Suppressor macrophage treated with lipopolysaccharide for 4 hours (primary cell): ENCODE measurements at regions not wholly inside any gene's neighbourhood (a gene's known extent, or its start where the extent isn't known, plus 50 kb on each side); places are given as distances from the start of the nearest gene placed in this dataset.
"Not testable (repeated sequence)": the region's sequence is repeated elsewhere in the genome, so short reads cannot be mapped to it uniquely, and the experiment has no call there.

ENCODE experiments used
- DNase-seq: peaks from one replicate; pipeline ENCODE4 v3.0.0-alpha.2; 2020

DNA sequence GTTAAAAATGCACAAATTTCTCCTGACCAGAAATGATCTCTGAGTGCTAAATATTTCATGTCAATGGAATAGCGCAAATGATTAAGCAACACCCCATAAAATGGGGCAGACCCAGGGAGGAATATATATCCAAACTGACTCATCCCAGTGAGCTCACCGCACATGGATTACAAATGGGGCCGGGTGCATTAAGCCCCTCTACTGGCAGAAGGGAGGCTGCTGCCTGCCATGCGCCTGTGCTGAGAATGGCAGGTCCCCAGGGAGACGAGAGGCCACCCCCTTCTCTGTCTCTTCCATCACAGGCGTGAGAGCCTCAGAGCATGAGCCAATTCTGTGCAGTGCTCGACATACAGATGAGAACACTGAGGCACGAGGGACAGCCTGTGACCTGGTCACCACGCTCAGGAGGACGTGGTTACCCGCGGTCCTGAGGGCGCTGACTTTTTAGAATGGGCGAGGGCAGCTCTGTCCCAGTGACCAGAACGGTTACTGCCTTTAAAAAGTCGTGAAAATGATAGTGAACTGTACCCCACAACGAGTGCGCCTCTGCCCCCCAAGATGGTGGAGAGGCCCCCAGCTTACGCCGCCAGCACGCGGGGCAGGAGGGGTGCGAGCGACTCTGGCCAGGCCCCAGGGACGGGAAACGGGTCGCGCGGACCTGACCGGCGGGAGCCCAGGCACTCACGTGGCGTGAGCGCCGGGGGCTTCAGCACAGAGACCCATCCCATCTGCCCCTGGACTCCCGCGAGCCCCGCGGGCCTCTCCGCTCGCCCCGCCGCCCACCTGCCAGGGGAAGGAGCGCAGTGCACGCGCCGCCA is 130.2 kb upstream of the ALDH3B2 start:
- DNase-seq, result peak; percentile 42

DNA sequence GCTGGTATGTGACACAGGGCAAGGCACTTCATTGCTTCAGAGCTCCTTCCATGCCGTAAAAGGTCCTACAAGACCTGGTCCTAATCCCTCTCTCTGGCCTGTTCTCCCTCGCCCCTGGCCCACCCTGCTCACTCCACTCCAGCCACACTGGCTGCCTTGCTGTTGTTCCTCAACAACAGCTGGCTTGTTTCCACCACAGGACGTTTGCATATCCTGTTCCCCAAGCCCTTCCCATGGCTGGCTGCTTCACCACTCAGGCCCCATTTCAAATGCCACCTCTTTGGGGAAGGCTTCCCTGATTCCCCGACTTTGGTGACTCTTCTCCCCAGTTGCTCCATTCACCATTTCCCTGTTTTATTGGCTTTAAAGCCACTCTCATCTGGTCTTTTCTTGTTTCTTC is 129.1 kb upstream of the ALDH3B2 start:
- not testable (repeated sequence) for DNase-seq

GRCh38 chr11:67803055-67803454 is 128.6 kb upstream of the ALDH3B2 start:
- DNase-seq, result not testable (repeated sequence)

DNA sequence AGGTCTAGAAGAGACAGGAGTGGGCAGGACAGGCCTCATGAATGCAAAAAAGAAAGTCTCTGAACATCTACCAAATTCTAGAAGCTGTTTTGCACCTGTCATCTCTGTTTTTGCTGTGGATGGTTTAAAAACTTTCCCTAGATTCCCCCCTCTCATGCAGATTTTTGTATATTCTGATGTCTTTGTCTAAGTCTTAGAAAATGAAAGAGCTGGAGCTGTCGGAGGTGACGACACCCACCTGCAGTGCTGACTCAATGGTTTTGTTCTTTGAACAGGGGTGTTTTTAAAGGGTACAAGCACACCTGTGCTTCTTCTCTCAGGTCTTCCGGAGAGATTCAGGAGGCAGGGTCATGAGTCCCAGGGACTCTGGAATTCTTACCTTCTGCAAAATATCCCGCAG is 128.2 kb upstream of the ALDH3B2 start:
- not testable (repeated sequence) for DNase-seq

GRCh38 chr11:67801397-67801796 is 127.0 kb upstream of the ALDH3B2 start:
- not testable (repeated sequence) for DNase-seq

DNA sequence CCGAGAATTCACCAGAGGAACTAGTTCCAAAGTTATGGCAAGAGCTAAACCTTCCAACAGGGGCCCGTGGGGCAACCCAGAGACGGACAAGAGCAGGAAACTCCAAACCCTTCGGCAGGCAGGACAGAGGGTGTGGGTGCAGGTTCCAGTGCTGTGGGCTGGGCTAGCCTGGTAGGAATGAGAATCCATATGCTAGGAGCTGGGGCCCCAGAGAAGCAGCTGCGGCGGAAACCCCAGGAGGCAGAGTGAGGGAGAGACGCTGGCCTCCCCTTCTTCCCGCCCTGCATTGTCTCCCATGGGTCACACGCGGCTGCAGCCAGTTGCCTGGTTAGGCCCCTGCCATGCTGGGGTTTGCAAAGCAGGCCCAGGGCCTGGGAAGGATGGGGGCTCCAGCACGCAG is 126.2 kb upstream of the ALDH3B2 start:
- not testable (repeated sequence) for DNase-seq

- DNase-seq, result not testable (repeated sequence)
Measured at GRCh38 chr11:67799808-67800207, 125.4 kb upstream of the ALDH3B2 start.

GRCh38 chr11:67797726-67798521 is 123.5 kb upstream of the ALDH3B2 start:
- not testable (repeated sequence) for DNase-seq

DNA sequence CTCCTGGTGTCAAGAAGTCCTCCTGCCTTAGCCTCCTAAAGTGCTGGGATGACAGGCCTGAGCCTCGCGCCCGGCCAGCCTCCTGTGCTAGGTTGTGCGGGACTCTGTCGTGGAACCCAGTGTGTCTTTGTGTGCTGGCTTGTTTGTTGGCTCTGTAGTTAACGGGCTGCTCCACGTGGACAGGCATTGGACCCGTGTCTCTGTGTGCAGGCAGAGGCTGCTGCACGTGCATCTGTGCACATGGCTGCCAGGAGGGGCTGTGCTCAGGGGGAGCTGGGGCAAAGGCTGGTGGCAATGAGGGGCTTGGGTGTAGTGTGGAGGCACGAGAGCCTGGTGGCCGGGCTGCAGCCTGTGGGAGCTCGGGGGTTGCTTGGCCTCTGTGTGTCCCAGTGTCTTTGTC is 121.3 kb upstream of the ALDH3B2 start:
- no peak for DNase-seq

GRCh38 chr11:67793750-67794149 is 119.3 kb upstream of the ALDH3B2 start:
- not testable (repeated sequence) for DNase-seq

GRCh38 chr11:67792273-67792990 is 118.0 kb upstream of the ALDH3B2 start:
- DNase-seq, result not testable (repeated sequence)

GRCh38 chr11:67791598-67792170 is 117.3 kb upstream of the ALDH3B2 start:
- not testable (repeated sequence) for DNase-seq

GRCh38 chr11:67788341-67788695 is 113.9 kb upstream of the ALDH3B2 start:
- DNase-seq, result not testable (repeated sequence)

DNA sequence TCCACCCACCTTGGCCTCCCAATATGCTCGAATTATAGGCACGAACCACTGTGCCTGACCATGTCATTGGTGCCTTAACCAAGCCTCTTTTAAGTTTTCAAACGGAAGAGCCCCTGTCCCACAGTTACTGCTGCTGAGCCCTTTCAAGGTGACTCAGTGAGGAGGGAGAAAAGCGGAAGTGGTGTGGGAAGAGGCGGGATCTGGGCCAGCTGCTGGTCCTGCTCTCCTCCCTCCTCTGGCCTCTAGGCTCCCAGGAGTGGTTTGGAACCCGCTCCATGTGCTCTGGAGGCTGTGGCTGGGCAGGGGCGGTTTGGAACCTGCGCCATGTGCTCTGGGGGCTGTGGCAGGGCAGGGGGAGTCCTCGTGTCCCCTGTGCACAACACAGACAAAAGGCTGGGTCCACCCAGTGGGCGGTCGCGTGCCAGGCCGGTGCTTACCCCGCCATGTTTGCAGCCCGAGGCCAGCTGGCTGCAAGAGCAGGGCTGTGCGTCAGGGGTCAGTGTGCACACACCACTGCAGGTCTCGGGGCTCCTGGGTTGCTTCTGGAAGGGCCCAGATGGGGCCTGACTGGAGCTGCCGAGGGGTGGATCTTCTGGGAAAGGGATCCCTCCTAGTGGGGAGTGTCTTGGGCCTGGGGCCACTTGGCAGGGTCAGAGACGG is 113.4 kb upstream of the ALDH3B2 start:
- not testable (repeated sequence) for DNase-seq

- not testable (repeated sequence) for DNase-seq
Measured at GRCh38 chr11:67781967-67782366, 107.5 kb upstream of the ALDH3B2 start.

DNA sequence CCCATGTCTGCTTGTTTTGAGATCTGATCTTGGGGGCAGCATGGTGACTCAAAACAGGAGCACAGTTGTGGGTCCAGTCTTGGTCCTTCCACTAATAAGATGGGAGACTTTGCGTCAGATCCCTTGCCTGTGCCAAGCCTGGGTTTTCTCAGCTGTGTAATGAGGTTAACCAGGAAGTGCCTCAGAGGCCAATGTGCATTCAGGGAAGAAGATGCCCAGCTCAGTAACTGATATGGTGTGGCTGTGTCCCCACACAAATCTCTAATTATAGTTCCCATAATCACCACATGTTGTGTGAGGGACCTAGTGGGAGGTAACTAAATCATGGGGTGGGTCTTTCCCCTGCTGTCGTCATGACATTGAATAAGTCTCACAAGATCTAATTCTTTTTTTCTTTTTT is 107.1 kb upstream of the ALDH3B2 start:
- not testable (repeated sequence) for DNase-seq

DNA sequence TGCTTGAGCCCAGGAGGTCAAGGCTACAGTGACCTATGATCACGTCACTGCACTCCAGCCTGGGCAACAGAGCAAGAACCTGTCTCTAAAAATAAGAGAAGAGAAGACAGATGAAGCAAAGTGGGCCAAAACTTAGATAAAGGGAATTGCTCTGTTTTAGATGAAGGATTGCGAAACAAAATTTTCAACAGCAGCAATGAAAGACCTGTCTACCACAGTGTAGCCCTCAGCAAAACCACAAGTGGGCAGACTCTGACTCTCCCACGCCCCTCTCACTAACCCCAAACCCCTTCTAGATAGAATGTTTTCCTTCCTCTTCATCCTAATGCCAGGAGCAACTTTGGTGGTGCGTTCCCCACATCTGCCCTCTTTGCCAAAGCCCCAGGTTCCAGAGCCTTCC is 105.6 kb upstream of the ALDH3B2 start:
- DNase-seq, result no peak

DNA sequence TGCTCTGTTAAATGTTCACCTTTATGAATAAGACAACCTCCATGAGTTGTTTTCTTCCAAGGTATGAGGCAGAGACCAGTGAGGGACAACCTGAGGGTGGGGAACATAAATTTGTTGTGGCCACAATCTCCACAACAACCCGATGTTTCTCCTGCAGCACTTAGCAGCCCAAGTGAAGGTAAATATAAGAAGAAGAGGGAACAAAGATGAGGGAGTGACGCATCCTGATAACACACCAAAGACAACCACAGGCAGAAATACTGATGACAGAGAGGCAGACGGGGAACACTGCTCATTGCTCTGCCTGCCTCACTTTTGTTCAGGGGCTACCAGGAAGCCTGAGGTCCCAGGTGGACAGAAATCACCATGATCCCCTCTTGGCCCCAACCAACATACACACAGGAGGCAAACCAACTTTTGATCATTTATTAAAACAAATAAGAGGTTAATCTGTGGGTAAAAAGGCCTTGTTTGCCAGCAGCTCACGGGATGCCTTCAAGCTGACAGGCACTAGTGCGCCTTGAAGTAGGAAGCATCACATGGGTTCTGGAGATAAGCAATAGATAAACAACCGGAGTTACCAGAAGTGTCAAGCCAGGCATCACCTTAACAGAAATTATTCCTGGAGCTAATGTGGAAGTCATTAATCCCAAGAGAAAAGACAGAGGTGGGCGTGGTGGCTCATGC is 104.9 kb upstream of the ALDH3B2 start:
- not testable (repeated sequence) for DNase-seq

DNA sequence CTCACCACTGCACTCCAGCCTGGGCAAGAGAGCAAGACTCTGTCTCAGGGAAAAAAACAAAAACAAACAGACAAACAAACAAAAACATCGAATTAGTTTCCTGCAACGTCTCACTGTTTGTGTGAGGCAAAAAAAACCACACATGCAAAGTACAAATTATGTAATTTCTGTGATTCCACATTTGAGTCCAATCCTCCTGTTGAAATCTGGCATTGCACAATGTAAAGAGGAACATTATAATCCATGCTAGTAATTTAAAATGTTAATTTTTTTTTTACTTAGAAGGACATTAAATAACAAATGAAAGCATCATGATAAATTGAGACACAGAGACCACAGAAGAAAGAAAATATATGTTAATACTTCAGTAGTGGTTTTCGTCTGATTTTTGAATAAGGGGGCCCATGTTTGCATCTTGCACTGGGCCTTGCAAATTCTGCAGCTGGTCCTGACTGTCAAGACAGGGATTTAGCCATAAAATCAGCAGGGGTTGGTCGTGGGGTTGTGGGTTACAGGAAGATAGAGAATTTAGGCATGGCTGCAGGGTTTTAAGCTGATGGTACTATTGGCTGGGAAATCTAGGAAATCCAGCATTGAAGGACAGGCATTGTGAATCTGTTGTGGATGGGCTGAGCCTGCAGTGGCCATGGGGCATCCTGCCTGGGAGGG is 102.6 kb upstream of the ALDH3B2 start:
- peak; percentile 46 for DNase-seq

- DNase-seq, result not testable (repeated sequence)
Measured at GRCh38 chr11:67774175-67774574, 99.8 kb upstream of the ALDH3B2 start.
